ENCODE measurements at regions not wholly inside any gene's neighbourhood (a gene's known extent, or its start where the extent isn't known, plus 50 kb on each side); places are given as distances from the start of the nearest gene placed in this dataset.

DNA sequence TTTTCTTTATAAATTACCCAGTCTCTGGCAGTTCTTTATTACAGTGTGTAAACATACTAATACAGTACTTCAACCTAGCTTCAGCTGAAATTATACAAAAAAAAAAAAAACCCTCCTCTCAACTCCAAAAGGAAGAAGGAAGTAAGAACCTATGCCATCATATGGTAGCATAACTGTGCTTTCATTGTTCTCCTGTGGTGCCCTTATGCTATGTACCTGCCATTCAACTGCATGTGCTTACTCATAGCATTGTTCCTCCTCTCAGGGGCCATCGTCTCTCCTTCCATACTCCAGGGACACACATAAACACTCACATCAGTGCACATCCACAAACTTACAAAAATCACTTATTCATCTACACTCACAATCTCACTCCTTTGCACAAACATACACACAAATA, 470.1 kb upstream of the HS3ST1 start:
- no peak for TF ChIP-seq CTCF (IDR thresholded peaks at IDR 0.05; ENCODE audit: low read depth, low read length)
- no peak for DNase-seq (ENCODE audit: low read depth in 2 of 2)
- no peak overlapping the region for H3K4me3 ChIP-seq (replicated peaks in 1 of 2; ENCODE audit: low read depth in 2 of 2, low read length in 2 of 2)

DNA sequence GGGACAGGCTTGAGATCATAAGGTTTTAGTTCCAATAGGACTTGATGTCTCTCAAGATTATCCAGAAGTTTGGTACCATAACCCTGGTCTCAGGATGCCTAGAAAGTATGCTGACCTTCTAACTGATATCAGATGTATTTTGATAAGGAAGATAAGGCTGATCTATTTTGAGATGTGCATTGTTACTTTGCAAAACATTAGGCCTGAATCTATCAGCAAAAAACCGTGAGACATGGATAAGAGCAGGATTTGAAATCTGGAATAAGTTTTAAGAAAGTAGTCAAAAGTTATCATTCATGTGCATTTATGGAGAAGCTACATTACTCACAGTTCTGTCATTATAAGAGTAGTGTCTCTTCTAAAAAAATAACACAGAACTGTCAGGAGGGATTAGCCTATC, 467.1 kb upstream of the HS3ST1 start:
- no peak for DNase-seq (ENCODE audit: low read depth in 2 of 2)
- no peak for TF ChIP-seq CTCF (IDR thresholded peaks at IDR 0.05; ENCODE audit: low read depth, low read length)

DNA sequence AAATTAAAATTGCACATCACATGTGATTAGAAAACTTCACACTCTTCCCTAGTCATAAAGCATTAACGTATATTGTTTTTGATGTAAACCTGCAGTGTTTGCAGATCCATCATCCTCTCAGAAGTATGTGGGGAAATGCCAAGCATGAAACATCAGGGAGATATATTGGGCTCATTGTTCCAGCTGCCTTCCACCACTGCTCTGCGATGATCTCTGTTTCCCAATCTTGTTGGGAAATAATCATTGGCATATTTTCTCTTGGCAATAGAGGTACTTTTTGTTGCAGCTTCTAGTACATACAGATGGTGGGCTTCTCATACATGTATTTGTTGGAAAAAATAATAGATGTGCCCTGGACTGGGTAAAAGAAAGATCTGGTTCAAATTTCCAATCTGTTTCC, 466.3 kb upstream of the HS3ST1 start:
- no peak for TF ChIP-seq CTCF (IDR thresholded peaks at IDR 0.05; ENCODE audit: low read depth, low read length)
- DNase-seq (ENCODE audit: low read depth in 2 of 2), result peak; percentile 38 to 66
- H3K4me3 ChIP-seq (replicated peaks in 1 of 2; ENCODE audit: low read depth in 2 of 2, low read length in 2 of 2), result no peak overlapping the region

More for the DNA sequence above, 467.1 kb upstream of the HS3ST1 start:
- no peak overlapping the region for H3K4me3 ChIP-seq (replicated peaks in 1 of 2; ENCODE audit: low read depth in 2 of 2, low read length in 2 of 2)

- no peak for DNase-seq (ENCODE audit: low read depth in 2 of 2)
- H3K4me3 ChIP-seq (replicated peaks in 1 of 2; ENCODE audit: low read depth in 2 of 2, low read length in 2 of 2), result no peak overlapping the region
- no peak for TF ChIP-seq CTCF (IDR thresholded peaks at IDR 0.05; ENCODE audit: low read depth, low read length)
Observed at GRCh38 chr4:11894221-11894620, 465.5 kb upstream of the HS3ST1 start.

GRCh38 chr4:11889099-11889498, 460.4 kb upstream of the HS3ST1 start:
- no peak overlapping the region for H3K4me3 ChIP-seq (replicated peaks in 1 of 2; ENCODE audit: low read depth in 2 of 2, low read length in 2 of 2)
- peak in 1 of 2 donors; percentile 69 for DNase-seq (ENCODE audit: low read depth in 2 of 2)
- no peak for TF ChIP-seq CTCF (IDR thresholded peaks at IDR 0.05; ENCODE audit: low read depth, low read length)

GRCh38 chr4:11881947-11882346, 453.3 kb upstream of the HS3ST1 start:
- DNase-seq (ENCODE audit: low read depth in 2 of 2), result no peak
- TF ChIP-seq CTCF (IDR thresholded peaks at IDR 0.05; ENCODE audit: low read depth, low read length), result no peak
- no peak overlapping the region for H3K4me3 ChIP-seq (replicated peaks in 1 of 2; ENCODE audit: low read depth in 2 of 2, low read length in 2 of 2)

GRCh38 chr4:11881364-11881763, 452.7 kb upstream of the HS3ST1 start:
- H3K4me3 ChIP-seq (replicated peaks in 1 of 2; ENCODE audit: low read depth in 2 of 2, low read length in 2 of 2), result no peak overlapping the region
- no peak for TF ChIP-seq CTCF (IDR thresholded peaks at IDR 0.05; ENCODE audit: low read depth, low read length)
- no peak for DNase-seq (ENCODE audit: low read depth in 2 of 2)

Measured in cardiac fibroblast (primary cell).